ENCODE measurements at regions not wholly inside any gene's neighbourhood (a gene's known extent, or its start where the extent isn't known, plus 50 kb on each side); places are given as distances from the start of the nearest gene placed in this dataset.

DNA sequence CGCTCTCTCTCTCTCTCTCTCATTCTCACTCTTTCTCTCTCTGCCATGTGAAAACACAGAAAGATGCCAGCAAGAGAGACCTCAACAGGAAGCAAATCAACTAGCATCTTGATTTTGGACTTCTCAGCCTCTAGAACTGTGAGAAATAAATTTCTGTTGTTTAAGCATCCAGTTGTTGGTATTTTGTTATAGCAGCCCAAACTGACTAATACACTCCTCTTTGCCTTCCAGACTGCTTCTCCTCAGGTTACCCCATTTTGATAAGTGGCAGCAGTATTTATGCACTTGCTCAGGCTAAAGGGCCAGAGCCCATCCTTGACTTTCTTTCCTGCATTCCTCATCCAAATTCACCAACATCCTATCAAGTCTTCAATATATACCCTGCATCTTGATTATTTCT is 76.6 kb upstream of the NANOGP8 start:
- no peaks in the 10 kb centered on the region for H3K36me3 ChIP-seq (ENCODE audit: insufficient read depth, low read length)
- TF ChIP-seq, protein P1, sequence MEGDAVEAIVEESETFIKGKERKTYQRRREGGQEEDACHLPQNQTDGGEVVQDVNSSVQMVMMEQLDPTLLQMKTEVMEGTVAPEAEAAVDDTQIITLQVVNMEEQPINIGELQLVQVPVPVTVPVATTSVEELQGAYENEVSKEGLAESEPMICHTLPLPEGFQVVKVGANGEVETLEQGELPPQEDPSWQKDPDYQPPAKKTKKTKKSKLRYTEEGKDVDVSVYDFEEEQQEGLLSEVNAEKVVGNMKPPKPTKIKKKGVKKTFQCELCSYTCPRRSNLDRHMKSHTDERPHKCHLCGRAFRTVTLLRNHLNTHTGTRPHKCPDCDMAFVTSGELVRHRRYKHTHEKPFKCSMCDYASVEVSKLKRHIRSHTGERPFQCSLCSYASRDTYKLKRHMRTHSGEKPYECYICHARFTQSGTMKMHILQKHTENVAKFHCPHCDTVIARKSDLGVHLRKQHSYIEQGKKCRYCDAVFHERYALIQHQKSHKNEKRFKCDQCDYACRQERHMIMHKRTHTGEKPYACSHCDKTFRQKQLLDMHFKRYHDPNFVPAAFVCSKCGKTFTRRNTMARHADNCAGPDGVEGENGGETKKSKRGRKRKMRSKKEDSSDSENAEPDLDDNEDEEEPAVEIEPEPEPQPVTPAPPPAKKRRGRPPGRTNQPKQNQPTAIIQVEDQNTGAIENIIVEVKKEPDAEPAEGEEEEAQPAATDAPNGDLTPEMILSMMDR (conservative IDR thresholded peaks at IDR 0.05; ENCODE audit: low read length): no peak
- TF ChIP-seq EZH2phosphoT487 (IDR thresholded peaks at IDR 0.05; ENCODE audit: borderline replicate concordance): no peak
- H3K79me2 ChIP-seq (ENCODE audit: insufficient read depth, low read length): no peaks in the 10 kb centered on the region
- no peaks in the 10 kb centered on the region for H3F3A ChIP-seq (ENCODE audit: low read depth)
- H3K9me2 ChIP-seq (replicated peaks; ENCODE audit: low read depth, low read length): no peaks in the 10 kb centered on the region
- H3K4me3 ChIP-seq (ENCODE audit: low read length, poor library complexity, severe bottlenecking): no peak overlapping the region
- no peak overlapping the region for H3K9ac ChIP-seq (ENCODE audit: low read depth, low read length, poor library complexity, severe bottlenecking)
- H3K4me1 ChIP-seq (ENCODE audit: insufficient read depth, low read length, poor library complexity, severe bottlenecking): peaks cover 29% of the 10 kb centered on the region
- no peak overlapping the region for H2AFZ ChIP-seq (ENCODE audit: low read length)
- no peaks in the 10 kb centered on the region for H4K20me1 ChIP-seq (ENCODE audit: insufficient read depth, low read length, poor library complexity, severe bottlenecking)
- peaks cover 3% of the 10 kb centered on the region; the same call in 1 of the 2 replicates for H3K9me3 ChIP-seq (ENCODE audit: insufficient read depth, low read depth, low read length)
- H3K27me3 ChIP-seq (ENCODE audit: insufficient read depth, low read length, poor library complexity, severe bottlenecking): no peaks in the 10 kb centered on the region
- H3K4me2 ChIP-seq (ENCODE audit: low read depth, low read length, poor library complexity, severe bottlenecking): no peak overlapping the region

DNA sequence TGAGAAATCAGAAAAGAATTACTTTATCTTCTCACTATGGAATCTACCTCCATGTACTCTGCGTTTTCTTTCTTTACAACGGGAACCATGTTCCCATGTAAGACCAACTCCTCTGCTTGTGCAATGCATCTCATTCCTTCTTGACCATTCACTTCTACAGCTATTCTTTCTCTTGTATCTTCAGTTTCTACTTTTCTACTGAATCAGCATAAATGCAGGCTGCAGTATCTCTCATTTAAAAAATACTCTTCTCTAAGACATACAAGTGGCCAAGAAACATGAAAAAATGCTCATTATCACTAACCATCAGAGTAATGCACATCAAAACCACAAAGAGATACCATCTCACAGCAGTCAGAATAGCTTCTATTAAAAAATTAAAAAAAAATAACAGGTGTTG is 74.1 kb upstream of the NANOGP8 start:
- Histone ChIP-seq H3K36me3 (ENCODE audit: insufficient read depth, low read length) (no peaks in the 10 kb centered on the region), H2AFZ (ENCODE audit: low read length) (no peak overlapping the region), H3K4me2 (ENCODE audit: low read depth, low read length, poor library complexity, severe bottlenecking) (peak overlapping the region; percentile 33), H3K4me3 (ENCODE audit: low read length, poor library complexity, severe bottlenecking) (no peak overlapping the region), H3K9me2 (replicated peaks; ENCODE audit: low read depth, low read length) (no peaks in the 10 kb centered on the region), H4K20me1 (ENCODE audit: insufficient read depth, low read length, poor library complexity, severe bottlenecking) (no peaks in the 10 kb centered on the region), H3F3A (ENCODE audit: low read depth) (no peaks in the 10 kb centered on the region), H3K4me1 (ENCODE audit: insufficient read depth, low read length, poor library complexity, severe bottlenecking) (peaks cover 29% of the 10 kb centered on the region), H3K9ac (ENCODE audit: low read depth, low read length, poor library complexity, severe bottlenecking) (no peak overlapping the region), H3K27me3 (ENCODE audit: insufficient read depth, low read length, poor library complexity, severe bottlenecking) (no peaks in the 10 kb centered on the region), H3K9me3 (ENCODE audit: insufficient read depth, low read depth, low read length) (peaks cover 3% of the 10 kb centered on the region; the same call in 1 of the 2 replicates), H3K79me2 (ENCODE audit: insufficient read depth, low read length) (no peaks in the 10 kb centered on the region)
- TF ChIP-seq, protein P1 (conservative IDR thresholded peaks at IDR 0.05; ENCODE audit: low read length): no peak
- TF ChIP-seq EZH2phosphoT487 (IDR thresholded peaks at IDR 0.05; ENCODE audit: borderline replicate concordance): no peak; the same call in 1 of the 2 replicates

DNA sequence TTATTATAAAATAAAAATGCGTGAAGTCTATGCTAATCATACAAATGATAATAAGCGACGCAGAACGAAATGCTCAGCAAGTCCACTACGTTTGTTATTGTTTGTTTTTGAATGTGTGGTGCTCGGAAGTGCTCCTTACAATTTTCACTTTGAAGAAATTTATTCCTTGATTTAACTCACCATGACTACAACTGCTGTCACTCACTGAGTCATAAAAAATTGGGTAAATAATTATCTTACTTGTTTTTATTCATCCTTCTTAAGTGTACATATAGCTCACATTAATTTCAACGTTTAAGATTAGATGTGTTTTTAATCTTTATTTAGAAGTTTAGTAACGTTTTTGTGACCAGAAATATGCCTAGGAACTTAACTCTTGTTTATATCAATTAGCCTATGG is 66.7 kb upstream of the NANOGP8 start:
- H3K4me3 ChIP-seq (ENCODE audit: low read length, poor library complexity, severe bottlenecking): no peak overlapping the region
- H3K4me2 ChIP-seq (ENCODE audit: low read depth, low read length, poor library complexity, severe bottlenecking): no peak overlapping the region
- no peak for TF ChIP-seq EZH2phosphoT487 (IDR thresholded peaks at IDR 0.05; ENCODE audit: borderline replicate concordance)
- TF ChIP-seq, protein P1 (conservative IDR thresholded peaks at IDR 0.05; ENCODE audit: low read length): no peak
- H3K9me3 ChIP-seq (ENCODE audit: insufficient read depth, low read depth, low read length): no peaks in the 10 kb centered on the region
- no peaks in the 10 kb centered on the region for H3K27me3 ChIP-seq (ENCODE audit: insufficient read depth, low read length, poor library complexity, severe bottlenecking)
- no peaks in the 10 kb centered on the region for H3K36me3 ChIP-seq (ENCODE audit: insufficient read depth, low read length)
- H3F3A ChIP-seq (ENCODE audit: low read depth): no peaks in the 10 kb centered on the region
- no peaks in the 10 kb centered on the region for H4K20me1 ChIP-seq (ENCODE audit: insufficient read depth, low read length, poor library complexity, severe bottlenecking)
- no peak overlapping the region for H2AFZ ChIP-seq (ENCODE audit: low read length)
- no peaks in the 10 kb centered on the region for H3K4me1 ChIP-seq (ENCODE audit: insufficient read depth, low read length, poor library complexity, severe bottlenecking)
- H3K79me2 ChIP-seq (ENCODE audit: insufficient read depth, low read length): no peaks in the 10 kb centered on the region
- H3K9me2 ChIP-seq (replicated peaks; ENCODE audit: low read depth, low read length): no peaks in the 10 kb centered on the region
- no peak overlapping the region for H3K9ac ChIP-seq (ENCODE audit: low read depth, low read length, poor library complexity, severe bottlenecking)
